ENCODE measurements at regions not wholly inside any gene's neighbourhood (a gene's known extent, or its start where the extent isn't known, plus 50 kb on each side); places are given as distances from the start of the nearest gene placed in this dataset.

DNA sequence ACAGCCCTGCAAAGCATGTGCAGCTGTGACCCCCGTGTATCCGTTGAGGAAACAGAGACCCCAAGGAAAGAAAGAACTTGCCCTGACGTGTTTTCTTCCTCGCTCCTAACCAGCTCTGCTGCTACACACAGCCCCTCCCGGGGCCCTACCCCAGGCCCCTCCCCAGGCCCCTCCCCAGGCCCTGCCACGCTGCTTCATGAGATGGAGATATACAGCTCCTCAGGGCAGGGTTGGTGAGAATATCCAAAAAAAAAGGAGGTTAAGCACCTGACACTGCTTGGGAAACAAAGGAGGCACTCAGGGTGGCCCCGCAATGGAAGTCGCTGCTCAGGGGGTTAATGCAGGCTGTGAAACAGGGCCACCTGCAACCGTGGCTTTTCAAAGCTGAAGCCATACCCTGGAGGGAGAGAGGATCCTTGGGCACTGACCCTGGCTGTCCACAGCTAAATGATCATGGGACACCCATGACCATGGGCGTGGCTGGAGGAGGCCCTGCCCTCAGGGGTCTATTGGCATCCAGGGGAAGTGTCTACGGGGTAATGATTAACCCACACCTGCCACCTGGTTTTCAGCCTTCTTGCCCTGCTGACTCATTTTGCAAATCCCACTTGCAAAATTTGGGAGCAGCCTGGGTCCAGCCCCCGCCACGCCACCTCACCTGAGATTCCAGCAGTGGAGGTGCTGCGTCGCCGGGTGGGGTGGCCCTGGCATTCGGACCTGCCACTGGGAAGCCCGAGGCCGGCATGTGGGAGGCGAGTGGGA lies 112.1 kb upstream of the ANO1 start:
- H3K9me3 ChIP-seq (ENCODE audit: control insufficient read depth, low read depth, low read length): peaks cover 3% of the 10 kb centered on the region
- no peaks in the 10 kb centered on the region for H3K36me3 ChIP-seq (ENCODE audit: control insufficient read depth, insufficient read depth, low read length)
- peak; percentile 60 to 81 for DNase-seq
- no peak overlapping the region for H3K27ac ChIP-seq (ENCODE audit: low read length)
- peaks cover 4% of the 10 kb centered on the region for H3K27me3 ChIP-seq (ENCODE audit: control insufficient read depth, insufficient read depth, low read length)
- no peak overlapping the region for H3K4me3 ChIP-seq (ENCODE audit: low read length)
- peaks cover 21% of the 10 kb centered on the region for H3K4me1 ChIP-seq (ENCODE audit: control insufficient read depth, insufficient read depth, low read length)
- no CpG with 5 or more reads among the region's 20 CpGs for WGBS (ENCODE audit: insufficient coverage, low lambda C conversion rate)

DNA sequence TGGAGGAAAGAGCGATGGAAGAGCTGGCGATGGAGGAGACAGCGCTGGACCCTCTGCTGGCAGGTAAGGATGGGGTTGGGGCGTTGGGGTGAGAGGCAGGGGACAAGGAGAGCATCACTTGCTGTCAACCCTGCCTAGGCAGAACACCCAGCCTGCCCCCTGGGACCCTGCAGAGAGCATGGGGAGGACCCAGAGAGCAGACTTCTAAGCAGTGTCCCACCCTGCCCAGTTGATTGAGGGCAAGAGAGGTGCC lies 111.6 kb upstream of the ANO1 start:
- no CpG with 5 or more reads among the region's 4 CpGs for WGBS (ENCODE audit: insufficient coverage, low lambda C conversion rate)
- Histone ChIP-seq H3K4me3 (ENCODE audit: low read length) (no peak overlapping the region), H3K4me1 (ENCODE audit: control insufficient read depth, insufficient read depth, low read length) (peaks cover 21% of the 10 kb centered on the region), H3K9me3 (ENCODE audit: control insufficient read depth, low read depth, low read length) (peaks cover 3% of the 10 kb centered on the region), H3K27ac (ENCODE audit: low read length) (no peak overlapping the region), H3K27me3 (ENCODE audit: control insufficient read depth, insufficient read depth, low read length) (peaks cover 4% of the 10 kb centered on the region), H3K36me3 (ENCODE audit: control insufficient read depth, insufficient read depth, low read length) (no peaks in the 10 kb centered on the region)
- DNase-seq: no peak

DNA sequence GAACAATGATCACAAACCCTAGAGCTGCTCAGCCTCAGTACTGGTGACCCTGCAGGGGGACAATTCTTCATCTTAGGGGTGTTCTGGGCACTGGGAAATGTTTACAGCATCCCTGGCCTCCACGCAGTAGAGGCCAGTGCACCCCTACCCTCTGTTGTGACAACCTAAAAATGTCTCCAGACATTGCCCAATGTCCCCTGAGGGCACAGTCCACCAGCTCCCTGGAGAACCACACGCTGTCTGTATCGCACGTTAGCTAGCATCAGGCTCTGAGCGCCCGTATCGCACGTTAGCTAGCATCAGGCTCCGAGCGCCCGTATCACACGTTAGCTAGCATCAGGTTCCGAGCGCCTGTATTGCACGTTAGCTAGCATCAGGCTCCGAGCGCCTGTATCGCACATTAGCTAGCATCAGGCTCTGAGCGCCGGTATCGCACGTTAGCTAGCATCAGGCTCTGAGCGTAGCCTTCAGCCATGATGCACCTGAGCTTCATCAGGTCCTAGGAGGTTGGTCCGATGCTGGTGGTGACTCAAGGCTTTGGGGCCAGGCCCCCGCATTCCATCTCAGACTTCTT lies 111.1 kb upstream of the ANO1 start:
- no CpG with 5 or more reads among the region's 25 CpGs for whole genome bisulfite sequencing (ENCODE audit: insufficient coverage, low lambda C conversion rate)
- Histone ChIP-seq H3K27ac (ENCODE audit: low read length) (no peak overlapping the region), H3K4me3 (ENCODE audit: low read length) (no peak overlapping the region)

DNA sequence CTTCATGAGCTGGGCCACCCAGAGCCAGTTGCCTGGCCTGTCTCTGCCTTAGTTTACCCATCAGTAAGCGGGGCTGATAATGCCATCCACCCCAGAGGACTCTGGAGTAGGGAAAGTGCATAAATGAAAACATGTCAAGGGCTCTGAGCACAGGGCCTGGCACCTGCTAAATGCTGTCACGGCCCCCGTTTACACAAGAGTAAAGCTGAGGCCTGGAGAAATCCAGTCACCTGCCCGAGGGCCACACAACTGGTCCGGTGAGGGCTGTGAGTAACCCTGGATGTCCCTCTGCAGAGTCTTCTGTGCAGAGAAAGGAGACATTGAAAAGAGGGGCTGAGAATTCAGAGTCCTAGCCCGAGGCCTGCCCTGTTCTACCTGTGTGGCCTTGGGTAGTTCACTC lies 110.6 kb upstream of the ANO1 start:
- WGBS (ENCODE audit: insufficient coverage, low lambda C conversion rate): no CpG with 5 or more reads among the region's 6 CpGs
- Histone ChIP-seq H3K9me3 (ENCODE audit: control insufficient read depth, low read depth, low read length) (no peaks in the 10 kb centered on the region), H3K4me3 (ENCODE audit: low read length) (no peak overlapping the region), H3K4me1 (ENCODE audit: control insufficient read depth, insufficient read depth, low read length) (peaks cover 21% of the 10 kb centered on the region), H3K27ac (ENCODE audit: low read length) (no peak overlapping the region), H3K27me3 (ENCODE audit: control insufficient read depth, insufficient read depth, low read length) (peaks cover 6% of the 10 kb centered on the region), H3K36me3 (ENCODE audit: control insufficient read depth, insufficient read depth, low read length) (no peaks in the 10 kb centered on the region)
- DNase-seq: no peak

More for the DNA sequence above, 111.1 kb upstream of the ANO1 start:
- Histone ChIP-seq H3K4me1 (ENCODE audit: control insufficient read depth, insufficient read depth, low read length) (peaks cover 21% of the 10 kb centered on the region), H3K27me3 (ENCODE audit: control insufficient read depth, insufficient read depth, low read length) (peaks cover 6% of the 10 kb centered on the region), H3K36me3 (ENCODE audit: control insufficient read depth, insufficient read depth, low read length) (no peaks in the 10 kb centered on the region), H3K9me3 (ENCODE audit: control insufficient read depth, low read depth, low read length) (no peaks in the 10 kb centered on the region)
- no peak for DNase-seq

DNA sequence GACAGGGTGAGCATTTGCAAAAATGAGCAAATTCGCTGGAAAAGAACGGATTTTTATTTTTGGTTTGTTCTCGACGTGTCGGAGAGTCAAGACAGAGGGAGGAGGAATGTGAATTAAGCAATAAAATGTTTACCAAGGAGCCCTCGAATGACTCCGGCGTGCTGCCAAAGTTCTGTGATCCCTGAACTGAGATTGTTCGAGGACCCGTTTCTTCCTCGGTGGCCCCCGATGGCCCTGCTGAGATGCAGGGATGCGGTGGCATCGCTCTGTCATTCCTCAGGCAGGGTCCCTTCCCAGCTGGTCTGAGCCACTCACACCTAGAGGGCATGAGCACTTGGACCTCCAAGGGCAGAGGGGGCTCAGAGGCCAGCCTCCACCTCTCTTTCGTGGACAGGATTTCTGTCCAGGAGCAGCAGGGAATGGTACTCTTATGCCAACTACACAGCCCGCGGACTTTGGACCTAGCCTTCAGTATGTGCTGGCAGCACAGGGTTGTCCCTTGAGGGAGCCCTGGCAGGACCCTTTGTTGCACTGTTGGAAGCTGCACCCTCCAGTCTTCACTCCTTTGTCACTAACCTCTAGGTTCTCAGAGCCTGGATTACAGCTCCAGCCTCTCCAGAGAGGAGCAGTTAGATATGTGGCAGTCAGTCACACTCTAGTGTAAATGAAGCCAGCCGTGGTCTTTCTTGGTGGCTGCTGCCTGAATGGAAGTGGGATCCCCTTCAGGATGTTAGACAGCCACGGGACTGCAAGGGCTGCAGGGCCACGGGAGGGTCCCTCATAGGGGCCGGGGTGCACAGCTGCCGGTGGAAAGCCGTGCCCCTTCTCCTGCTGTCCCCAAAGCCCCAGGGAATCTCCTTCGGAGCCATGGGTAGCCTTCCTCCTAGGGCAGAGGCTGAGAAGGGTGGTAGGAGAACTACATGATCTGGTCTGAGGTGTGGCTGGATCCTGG lies 109.4 kb upstream of the ANO1 start:
- H3K4me1 ChIP-seq (ENCODE audit: control insufficient read depth, insufficient read depth, low read length): peaks cover 21% of the 10 kb centered on the region
- no peak overlapping the region for H3K4me3 ChIP-seq (ENCODE audit: low read length)
- no peak for DNase-seq
- H3K36me3 ChIP-seq (ENCODE audit: control insufficient read depth, insufficient read depth, low read length): no peaks in the 10 kb centered on the region
- H3K27me3 ChIP-seq (ENCODE audit: control insufficient read depth, insufficient read depth, low read length): peaks cover 6% of the 10 kb centered on the region
- WGBS (ENCODE audit: insufficient coverage, low lambda C conversion rate): 85% methylated on average over 4 of the region's 24 CpGs
- no peak overlapping the region for H3K27ac ChIP-seq (ENCODE audit: low read length)
- H3K9me3 ChIP-seq (ENCODE audit: control insufficient read depth, low read depth, low read length): no peaks in the 10 kb centered on the region

DNA sequence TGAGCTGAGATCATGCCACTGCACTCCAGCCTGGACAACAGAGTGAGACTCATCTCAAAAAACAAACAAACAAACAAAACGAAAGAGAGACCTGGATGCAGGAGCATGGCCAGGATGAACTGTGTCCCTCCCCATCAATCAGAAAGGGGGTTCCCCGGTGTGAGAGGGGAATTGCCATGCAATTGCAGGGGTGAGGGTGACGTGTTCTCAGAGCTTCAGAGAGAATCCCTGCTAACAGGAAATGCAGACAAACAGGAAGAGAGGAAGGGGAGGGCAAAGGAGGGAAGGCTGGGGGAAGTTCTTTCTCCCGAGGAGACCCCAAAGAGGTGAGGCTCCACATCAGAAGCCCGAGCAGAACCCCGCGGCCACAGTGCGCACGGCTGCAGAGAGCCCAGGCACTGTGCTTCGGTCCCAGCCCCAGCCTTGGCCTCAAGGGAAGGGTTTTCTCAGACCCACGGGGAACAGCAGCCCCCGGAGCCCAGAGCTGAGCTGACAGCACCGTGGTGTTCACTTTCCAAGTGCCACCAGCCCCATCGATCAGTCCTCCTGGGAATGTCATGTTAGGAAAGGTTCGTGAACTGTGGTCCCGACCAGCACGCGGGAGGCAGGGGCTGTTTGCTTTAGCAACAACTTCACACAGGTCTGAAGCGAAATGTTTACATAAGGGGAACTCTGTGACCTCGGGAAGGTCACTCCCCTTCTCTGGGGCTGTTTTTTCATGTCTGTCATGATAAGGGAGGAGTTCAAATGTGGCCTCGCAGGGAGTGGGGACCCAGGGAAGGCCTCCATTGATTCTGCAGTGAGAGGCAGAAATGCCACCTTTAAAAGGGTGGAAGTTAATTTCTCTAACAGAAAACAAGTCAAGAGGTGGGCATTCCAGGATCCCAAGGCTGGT lies 108.0 kb upstream of the ANO1 start:
- WGBS (ENCODE audit: insufficient coverage, low lambda C conversion rate): 50% methylated on average over 1 of the region's 21 CpGs
- Histone ChIP-seq H3K27ac (ENCODE audit: low read length) (no peak overlapping the region), H3K4me3 (ENCODE audit: low read length) (no peak overlapping the region)

DNA sequence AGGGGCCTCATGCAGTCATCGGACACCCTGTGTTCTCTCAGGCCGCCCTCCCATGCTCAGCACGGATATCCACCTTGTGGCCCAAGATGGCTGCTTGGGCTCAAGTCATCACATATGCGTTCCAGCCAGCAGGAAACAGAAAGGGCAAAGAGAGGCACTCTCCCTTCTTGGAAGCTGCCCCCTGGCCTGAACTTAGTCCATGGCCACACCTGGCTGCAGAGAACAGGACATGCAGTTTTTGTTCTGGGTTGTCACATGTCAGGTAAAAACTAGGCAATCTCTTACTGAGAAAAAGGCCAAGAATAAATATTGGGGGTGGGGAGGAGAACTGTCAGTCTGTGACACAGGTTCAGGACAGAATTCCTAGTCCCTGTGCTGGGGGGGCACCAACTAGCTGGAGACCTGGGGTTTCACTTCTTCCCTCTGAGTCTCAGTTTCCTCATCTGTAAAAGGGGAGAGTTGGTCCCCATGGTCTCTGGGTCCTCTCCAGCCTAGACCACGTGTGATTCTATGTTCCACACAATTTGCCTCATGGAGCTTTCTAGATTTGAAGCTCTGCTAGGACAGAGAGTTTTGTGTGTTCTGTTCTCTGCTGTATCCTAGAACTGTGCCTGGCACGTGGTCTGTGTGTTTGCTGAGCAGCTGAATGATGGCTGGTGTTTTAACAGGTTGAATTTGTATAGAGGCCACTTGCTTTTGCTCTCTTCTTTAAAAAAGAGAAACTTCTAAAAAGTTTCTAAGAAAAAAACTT lies 107.2 kb upstream of the ANO1 start:
- no peaks in the 10 kb centered on the region for H3K9me3 ChIP-seq (ENCODE audit: control insufficient read depth, low read depth, low read length)
- no peaks in the 10 kb centered on the region for H3K36me3 ChIP-seq (ENCODE audit: control insufficient read depth, insufficient read depth, low read length)
- WGBS (ENCODE audit: insufficient coverage, low lambda C conversion rate): no CpG with 5 or more reads among the region's 6 CpGs
- peaks cover 17% of the 10 kb centered on the region for H3K4me1 ChIP-seq (ENCODE audit: control insufficient read depth, insufficient read depth, low read length)
- no peak overlapping the region for H3K27ac ChIP-seq (ENCODE audit: low read length)
- DNase-seq: no peak
- peaks cover 6% of the 10 kb centered on the region for H3K27me3 ChIP-seq (ENCODE audit: control insufficient read depth, insufficient read depth, low read length)
- no peak overlapping the region for H3K4me3 ChIP-seq (ENCODE audit: low read length)

More for the DNA sequence above, 108.0 kb upstream of the ANO1 start:
- peaks cover 6% of the 10 kb centered on the region for H3K27me3 ChIP-seq (ENCODE audit: control insufficient read depth, insufficient read depth, low read length)
- no peaks in the 10 kb centered on the region for H3K9me3 ChIP-seq (ENCODE audit: control insufficient read depth, low read depth, low read length)
- no peaks in the 10 kb centered on the region for H3K36me3 ChIP-seq (ENCODE audit: control insufficient read depth, insufficient read depth, low read length)
- DNase-seq: peak in 1 of 2 donors; percentile 58
- peaks cover 21% of the 10 kb centered on the region for H3K4me1 ChIP-seq (ENCODE audit: control insufficient read depth, insufficient read depth, low read length)

DNA sequence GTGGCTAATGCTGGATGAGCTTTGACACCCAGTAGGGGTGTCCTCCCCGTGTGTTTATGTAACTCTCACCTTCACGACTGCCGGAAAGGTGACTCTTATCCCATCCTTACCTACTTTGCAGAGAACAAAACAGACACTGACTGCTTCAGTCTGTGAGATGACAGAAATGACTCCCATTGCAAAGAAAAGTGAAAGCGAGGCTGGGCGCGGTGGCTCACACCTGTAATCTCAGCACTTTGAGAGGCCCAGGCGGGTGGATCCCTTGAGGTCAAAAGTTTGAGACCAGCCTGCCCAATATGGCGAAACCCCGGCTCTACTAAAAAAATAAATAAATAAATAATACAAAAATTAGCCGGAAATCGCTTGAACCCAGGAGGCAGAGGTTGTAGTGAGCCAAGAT lies 106.4 kb upstream of the ANO1 start:
- peaks cover 9% of the 10 kb centered on the region for H3K4me1 ChIP-seq (ENCODE audit: control insufficient read depth, insufficient read depth, low read length)
- DNase-seq: no peak
- H3K27me3 ChIP-seq (ENCODE audit: control insufficient read depth, insufficient read depth, low read length): peaks cover 4% of the 10 kb centered on the region
- no peak overlapping the region for H3K4me3 ChIP-seq (ENCODE audit: low read length)
- no peaks in the 10 kb centered on the region for H3K9me3 ChIP-seq (ENCODE audit: control insufficient read depth, low read depth, low read length)
- H3K36me3 ChIP-seq (ENCODE audit: control insufficient read depth, insufficient read depth, low read length): no peaks in the 10 kb centered on the region
- no peak overlapping the region for H3K27ac ChIP-seq (ENCODE audit: low read length)
- 100% methylated on average over 1 of the region's 11 CpGs for WGBS (ENCODE audit: insufficient coverage, low lambda C conversion rate)

DNA sequence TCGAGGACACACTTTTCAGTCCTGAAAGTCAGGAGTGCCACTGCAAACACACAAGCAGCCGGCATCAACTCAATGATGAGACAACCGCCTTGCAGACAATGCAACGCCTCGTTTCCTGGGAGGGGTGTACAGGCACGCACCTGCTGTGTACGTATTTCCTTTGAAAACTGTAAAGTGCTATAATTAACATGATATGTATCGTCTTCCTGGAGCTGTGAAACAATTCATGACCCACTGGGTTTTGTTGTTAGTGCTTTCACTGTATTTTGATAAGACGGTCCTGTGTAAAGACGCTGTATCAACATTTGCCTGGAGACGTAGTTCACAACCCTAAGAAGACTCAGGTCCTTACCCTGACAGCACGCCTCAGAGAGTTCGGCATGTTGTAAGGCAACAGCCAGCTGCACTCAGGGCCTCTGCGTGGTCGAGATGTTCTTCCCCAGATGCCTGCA lies 105.7 kb upstream of the ANO1 start:
- H3K36me3 ChIP-seq (ENCODE audit: control insufficient read depth, insufficient read depth, low read length): no peaks in the 10 kb centered on the region
- no CpG with 5 or more reads among the region's 15 CpGs for WGBS (ENCODE audit: insufficient coverage, low lambda C conversion rate)
- H3K4me3 ChIP-seq (ENCODE audit: low read length): no peak overlapping the region
- H3K9me3 ChIP-seq (ENCODE audit: control insufficient read depth, low read depth, low read length): no peaks in the 10 kb centered on the region
- H3K27me3 ChIP-seq (ENCODE audit: control insufficient read depth, insufficient read depth, low read length): peaks cover 4% of the 10 kb centered on the region
- H3K27ac ChIP-seq (ENCODE audit: low read length): no peak overlapping the region
- DNase-seq: peak; percentile 41 to 71
- peaks cover 7% of the 10 kb centered on the region for H3K4me1 ChIP-seq (ENCODE audit: control insufficient read depth, insufficient read depth, low read length)

All from large intestine (tissue), 3 donors.